ENCODE measurements at regions not wholly inside any gene's neighbourhood (a gene's known extent, or its start where the extent isn't known, plus 50 kb on each side); places are given as distances from the start of the nearest gene placed in this dataset.

GRCh38 chr5:168188182-168188581, 103.3 kb upstream of the WWC1 start:
- Mint-ChIP-seq H3K36me3 (no peaks in the 10 kb centered on the region), H3K27ac (no peak overlapping the region), H3K9me3 (no peaks in the 10 kb centered on the region), H3K27me3 (ENCODE audit: low read depth in 3 of 3) (peaks cover 0 to 3% (median 2%) of the 10 kb centered on the region in 3 donors), H3K4me3 (no peak overlapping the region), H3K4me1 (no peaks in the 10 kb centered on the region)
- no peak overlapping the region for H3K9ac ChIP-seq (ENCODE audit: insufficient read depth, low read length, poor library complexity, severe bottlenecking)
- H4K20me1 ChIP-seq (ENCODE audit: insufficient read depth, low read length) = no peaks in the 10 kb centered on the region
- no peak overlapping the region for H2AFZ ChIP-seq (ENCODE audit: insufficient read depth, low read depth, low read length, poor library complexity, severe bottlenecking)
- DNase-seq = no peak
- WGBS (ENCODE audit: insufficient coverage) = 100% methylated on average over 3 of the region's 8 CpGs
- intact Hi-C loops (cut with micrococcal nuclease) = no loop called here
- H3K4me1 ChIP-seq (ENCODE audit: control insufficient read depth in 1 of 2, insufficient read depth in 2 of 2, low read length in 2 of 2) = no peaks in the 10 kb centered on the region
- no peak overlapping the region for H3K4me3 ChIP-seq (replicated peaks in 1 of 3; ENCODE audit: low read depth in 2 of 3, low read length in 3 of 3)
- H3K27me3 ChIP-seq (ENCODE audit: control insufficient read depth in 2 of 2, insufficient read depth in 2 of 2, low read length in 2 of 2) = no peaks in the 10 kb centered on the region
- no peak overlapping the region for H3K4me2 ChIP-seq (replicated peaks; ENCODE audit: extremely low read depth, low read length, poor library complexity, severe bottlenecking)
- H3K79me2 ChIP-seq (ENCODE audit: insufficient read depth, low read length) = no peaks in the 10 kb centered on the region
- H3K27ac ChIP-seq (ENCODE audit: low read depth in 1 of 2, low read length in 2 of 2) = no peak overlapping the region
- H3K9me3 ChIP-seq (replicated peaks in 1 of 2; ENCODE audit: control insufficient read depth in 1 of 2, insufficient read depth in 1 of 2, low read length in 2 of 2) = no peaks in the 10 kb centered on the region
- TF ChIP-seq CTCF (IDR thresholded peaks at IDR 0.05) = no peak
- H3K36me3 ChIP-seq (replicated peaks in 1 of 2; ENCODE audit: control insufficient read depth in 1 of 2, insufficient read depth in 2 of 2, low read length in 2 of 2) = no peaks in the 10 kb centered on the region

- H3K27ac ChIP-seq (ENCODE audit: low read depth in 1 of 2, low read length in 2 of 2) = no peak overlapping the region
- no peak for DNase-seq
- WGBS (ENCODE audit: insufficient coverage) = 100% methylated on average over 3 of the region's 4 CpGs
- H3K4me1 ChIP-seq (ENCODE audit: control insufficient read depth in 1 of 2, insufficient read depth in 2 of 2, low read length in 2 of 2) = no peaks in the 10 kb centered on the region
- no peaks in the 10 kb centered on the region for H3K27me3 ChIP-seq (ENCODE audit: control insufficient read depth in 2 of 2, insufficient read depth in 2 of 2, low read length in 2 of 2)
- H3K4me2 ChIP-seq (replicated peaks; ENCODE audit: extremely low read depth, low read length, poor library complexity, severe bottlenecking) = no peak overlapping the region
- Mint-ChIP-seq H3K36me3 (no peaks in the 10 kb centered on the region), H3K4me1 (no peaks in the 10 kb centered on the region), H3K4me3 (no peak overlapping the region), H3K9me3 (no peaks in the 10 kb centered on the region), H3K27me3 (ENCODE audit: low read depth in 3 of 3) (peaks cover 1 to 3% (median 2%) of the 10 kb centered on the region in 3 donors), H3K27ac (no peak overlapping the region)
- no peak for TF ChIP-seq CTCF (IDR thresholded peaks at IDR 0.05)
- intact Hi-C loops (cut with micrococcal nuclease) = no loop called here
- H3K36me3 ChIP-seq (replicated peaks in 1 of 2; ENCODE audit: control insufficient read depth in 1 of 2, insufficient read depth in 2 of 2, low read length in 2 of 2) = no peaks in the 10 kb centered on the region
- no peaks in the 10 kb centered on the region for H4K20me1 ChIP-seq (ENCODE audit: insufficient read depth, low read length)
- no peaks in the 10 kb centered on the region for H3K79me2 ChIP-seq (ENCODE audit: insufficient read depth, low read length)
- H3K4me3 ChIP-seq (replicated peaks in 1 of 3; ENCODE audit: low read depth in 2 of 3, low read length in 3 of 3) = no peak overlapping the region
- H2AFZ ChIP-seq (ENCODE audit: insufficient read depth, low read depth, low read length, poor library complexity, severe bottlenecking) = no peak overlapping the region
- no peaks in the 10 kb centered on the region for H3K9me3 ChIP-seq (replicated peaks in 1 of 2; ENCODE audit: control insufficient read depth in 1 of 2, insufficient read depth in 1 of 2, low read length in 2 of 2)
- H3K9ac ChIP-seq (ENCODE audit: insufficient read depth, low read length, poor library complexity, severe bottlenecking) = no peak overlapping the region
Measured at GRCh38 chr5:168192120-168192519, 99.3 kb upstream of the WWC1 start.

Data from CD14-positive monocyte (primary cell).